SKM-1 (cell line): ENCODE measurements at regions not wholly inside any gene's neighbourhood (a gene's known extent, or its start where the extent isn't known, plus 50 kb on each side); places are given as distances from the start of the nearest gene placed in this dataset.
"Not testable (repeated sequence)": the region's sequence is repeated elsewhere in the genome, so short reads cannot be mapped to it uniquely, and the experiment has no call there.

Source experiments
- DNase-seq: peaks from one replicate; lab custom pipeline; 2025; ENCODE audit not compliant: unreplicated experiment; lab: John Stamatoyannopoulos, UW

GRCh38 chr7:81296726-81297125, 377.9 kb upstream of the SEMA3C start:
- no peak for DNase-seq

GRCh38 chr7:81294897-81295515, 376.2 kb upstream of the SEMA3C start:
- DNase-seq, result no peak

- DNase-seq, result no peak
Observed at GRCh38 chr7:81293806-81294205, 375.0 kb upstream of the SEMA3C start.

- DNase-seq, result not testable (repeated sequence)
Observed at GRCh38 chr7:81286754-81287153, 367.9 kb upstream of the SEMA3C start.

- no peak for DNase-seq
Observed at GRCh38 chr7:81285142-81285871, 366.5 kb upstream of the SEMA3C start.

GRCh38 chr7:81284576-81284975, 365.7 kb upstream of the SEMA3C start:
- DNase-seq, result no peak

GRCh38 chr7:81280531-81280930, 361.7 kb upstream of the SEMA3C start:
- no peak for DNase-seq

- no peak for DNase-seq
Observed at GRCh38 chr7:81277691-81278090, 358.8 kb upstream of the SEMA3C start.

GRCh38 chr7:81273601-81274397, 354.9 kb upstream of the SEMA3C start:
- DNase-seq, result no peak

- no peak for DNase-seq
Observed at GRCh38 chr7:81272176-81272575, 353.3 kb upstream of the SEMA3C start.

GRCh38 chr7:81268551-81268950, 349.7 kb upstream of the SEMA3C start:
- no peak for DNase-seq

GRCh38 chr7:81267508-81267907, 348.7 kb upstream of the SEMA3C start:
- no peak for DNase-seq

- DNase-seq, result no peak
Observed at GRCh38 chr7:81264116-81264515, 345.3 kb upstream of the SEMA3C start.

- no peak for DNase-seq
Observed at GRCh38 chr7:81260152-81260551, 341.3 kb upstream of the SEMA3C start.

GRCh38 chr7:81256991-81257390, 338.1 kb upstream of the SEMA3C start:
- DNase-seq, result no peak

- DNase-seq, result no peak
Observed at GRCh38 chr7:81248420-81248819, 329.6 kb upstream of the SEMA3C start.

- not testable (repeated sequence) for DNase-seq
Observed at GRCh38 chr7:81247364-81247763, 328.5 kb upstream of the SEMA3C start.

GRCh38 chr7:81245353-81245752, 326.5 kb upstream of the SEMA3C start:
- DNase-seq, result no peak

- DNase-seq, result no peak
Observed at GRCh38 chr7:81244224-81244623, 325.4 kb upstream of the SEMA3C start.

GRCh38 chr7:81236560-81236959, 317.7 kb upstream of the SEMA3C start:
- DNase-seq, result no peak

- DNase-seq, result no peak
Observed at GRCh38 chr7:81235997-81236396, 317.1 kb upstream of the SEMA3C start.

- DNase-seq, result no peak
Observed at GRCh38 chr7:81234896-81235295, 316.0 kb upstream of the SEMA3C start.
